Vagina (tissue), 2 donors: ENCODE measurements at regions not wholly inside any gene's neighbourhood (a gene's known extent, or its start where the extent isn't known, plus 50 kb on each side); places are given as distances from the start of the nearest gene placed in this dataset.

Experiments
- DNase-seq, 2 donors: peaks; one replicate each; pipeline ENCODE4 v3.0.0-alpha.2; 2017; ENCODE audit errors: extremely low spot score in 2 of 2
- H3K27ac ChIP-seq: fragments of 200-600 bp; sonication (generic); one replicate; pipeline ENCODE4 v1.5.1; 2019
- H3K27me3 ChIP-seq: fragments of 200-600 bp; sonication (generic); one replicate; pipeline ENCODE4 v1.5.1; 2019
- H3K36me3 ChIP-seq, 2 donors: fragments of 200-600 bp; sonication (generic); one replicate each; pipeline ENCODE4 v1.5.1; 2017 to 2019
- H3K4me1 ChIP-seq: fragments of 200-600 bp; sonication (generic); one replicate; pipeline ENCODE4 v1.5.1; 2019
- H3K4me3 ChIP-seq, 2 donors: fragments of 200-600 bp; sonication (generic); 1 replicate in 1 of 2; 2 replicates in 1 of 2; pipeline ENCODE4 v1.5.1; 2016 to 2019
- H3K9me3 ChIP-seq: fragments of 200-600 bp; sonication (generic); one replicate; pipeline ENCODE4 v1.5.1; 2019
- CTCF ChIP-seq, 3 experiments: fragments of 450-650 bp in 2 of 3; fragments of 200-600 bp in 1 of 3; sonication (generic) in 1 of 3; IDR thresholded peaks; one replicate each; pipeline ENCODE4 v1.5.1; 2017 to 2019; ENCODE audit warnings: antibody characterized with exemption in 3 of 3, mild to moderate bottlenecking in 2 of 3, moderate library complexity in 2 of 3
- POLR2A ChIP-seq, 2 donors: fragments of 450-650 bp; IDR thresholded peaks; one replicate each; pipeline ENCODE4 v1.6.1; 2017; ENCODE audit warnings: antibody characterized with exemption in 2 of 2, mild to moderate bottlenecking in 2 of 2, moderate library complexity in 2 of 2
- POLR2AphosphoS5 ChIP-seq, 2 donors: sonication (generic); formaldehyde crosslinking; IDR thresholded peaks; one replicate each; pipeline ENCODE4 v1.9.0; 2017; ENCODE audit warnings: antibody characterized with exemption in 2 of 2, mild to moderate bottlenecking in 2 of 2, low read depth in 1 of 2; ENCODE audit not compliant: insufficient read depth in 1 of 2
- intact Hi-C: fragments of 100-400 bp; cut with DNase I; formaldehyde crosslinking; loops from one replicate; pipeline ENCODE4 v1.15.1; 2023

- no peaks in the 10 kb centered on the region for H3K36me3 ChIP-seq
- peak in 1 of 2 donors; percentile 92 for DNase-seq
These were observed 443.3 kb upstream of the MEIS1 start for GRCh38 chr2:65991381-65992197.

GRCh38 chr2:65985986-65986385, 448.9 kb upstream of the MEIS1 start:
- no peak for DNase-seq
- no peaks in the 10 kb centered on the region for H3K27me3 ChIP-seq
- no peak for TF ChIP-seq POLR2A (IDR thresholded peaks at IDR 0.05)
- TF ChIP-seq POLR2AphosphoS5 (IDR thresholded peaks at IDR 0.05; ENCODE audit: insufficient read depth in 1 of 2, low read depth in 1 of 2), result no peak
- no peak for TF ChIP-seq CTCF (IDR thresholded peaks at IDR 0.05)
- no peak overlapping the region for H3K4me3 ChIP-seq
- no peaks in the 10 kb centered on the region for H3K4me1 ChIP-seq
- no peaks in the 10 kb centered on the region for H3K9me3 ChIP-seq
- no peak overlapping the region for H3K27ac ChIP-seq
- H3K36me3 ChIP-seq, result no peaks in the 10 kb centered on the region
- intact Hi-C loops, result no loop called here

More at GRCh38 chr2:65991381-65992197, 443.3 kb upstream of the MEIS1 start:
- Histone ChIP-seq H3K4me1 (no peaks in the 10 kb centered on the region), H3K27ac (peak overlapping the region; percentile 17), H3K27me3 (no peaks in the 10 kb centered on the region), H3K9me3 (no peaks in the 10 kb centered on the region), H3K4me3 (no peak overlapping the region)
- intact Hi-C loops, result no loop called here
- TF ChIP-seq POLR2A (IDR thresholded peaks at IDR 0.05) (no peak), POLR2AphosphoS5 (IDR thresholded peaks at IDR 0.05; ENCODE audit: insufficient read depth in 1 of 2, low read depth in 1 of 2) (peak; percentile 40 to 59)

- intact Hi-C loops, result no loop called here
- no peak for DNase-seq
- H3K27ac ChIP-seq, result no peak overlapping the region
- H3K36me3 ChIP-seq, result no peaks in the 10 kb centered on the region
- no peak for TF ChIP-seq CTCF (IDR thresholded peaks at IDR 0.05)
- H3K4me1 ChIP-seq, result no peaks in the 10 kb centered on the region
- no peaks in the 10 kb centered on the region for H3K27me3 ChIP-seq
- no peak overlapping the region for H3K4me3 ChIP-seq
- H3K9me3 ChIP-seq, result no peaks in the 10 kb centered on the region
These were observed 454.4 kb upstream of the MEIS1 start for GRCh38 chr2:65980531-65980930.

- no peaks in the 10 kb centered on the region for H3K9me3 ChIP-seq
- intact Hi-C loops, result no loop called here
- DNase-seq, result no peak
- H3K27ac ChIP-seq, result no peak overlapping the region
- no peaks in the 10 kb centered on the region for H3K36me3 ChIP-seq
- no peak overlapping the region for H3K4me3 ChIP-seq
- H3K4me1 ChIP-seq, result no peaks in the 10 kb centered on the region
- no peaks in the 10 kb centered on the region for H3K27me3 ChIP-seq
- TF ChIP-seq CTCF (IDR thresholded peaks at IDR 0.05), result no peak
- no peak for TF ChIP-seq POLR2AphosphoS5 (IDR thresholded peaks at IDR 0.05; ENCODE audit: insufficient read depth in 1 of 2, low read depth in 1 of 2)
- no peak for TF ChIP-seq POLR2A (IDR thresholded peaks at IDR 0.05)
These were observed 455.5 kb upstream of the MEIS1 start for GRCh38 chr2:65979446-65979845.

GRCh38 chr2:65974067-65974723, 460.7 kb upstream of the MEIS1 start:
- intact Hi-C loops, result no loop called here
- Histone ChIP-seq H3K4me1 (no peaks in the 10 kb centered on the region), H3K27ac (no peak overlapping the region), H3K27me3 (no peaks in the 10 kb centered on the region), H3K36me3 (no peaks in the 10 kb centered on the region), H3K4me3 (no peak overlapping the region), H3K9me3 (no peaks in the 10 kb centered on the region)
- no peak for TF ChIP-seq CTCF (IDR thresholded peaks at IDR 0.05)
- no peak for TF ChIP-seq POLR2AphosphoS5 (IDR thresholded peaks at IDR 0.05; ENCODE audit: insufficient read depth in 1 of 2, low read depth in 1 of 2)
- TF ChIP-seq POLR2A (IDR thresholded peaks at IDR 0.05), result no peak
- no peak for DNase-seq
